ENCODE measurements at regions not wholly inside any gene's neighbourhood (a gene's known extent, or its start where the extent isn't known, plus 50 kb on each side); places are given as distances from the start of the nearest gene placed in this dataset.

DNA sequence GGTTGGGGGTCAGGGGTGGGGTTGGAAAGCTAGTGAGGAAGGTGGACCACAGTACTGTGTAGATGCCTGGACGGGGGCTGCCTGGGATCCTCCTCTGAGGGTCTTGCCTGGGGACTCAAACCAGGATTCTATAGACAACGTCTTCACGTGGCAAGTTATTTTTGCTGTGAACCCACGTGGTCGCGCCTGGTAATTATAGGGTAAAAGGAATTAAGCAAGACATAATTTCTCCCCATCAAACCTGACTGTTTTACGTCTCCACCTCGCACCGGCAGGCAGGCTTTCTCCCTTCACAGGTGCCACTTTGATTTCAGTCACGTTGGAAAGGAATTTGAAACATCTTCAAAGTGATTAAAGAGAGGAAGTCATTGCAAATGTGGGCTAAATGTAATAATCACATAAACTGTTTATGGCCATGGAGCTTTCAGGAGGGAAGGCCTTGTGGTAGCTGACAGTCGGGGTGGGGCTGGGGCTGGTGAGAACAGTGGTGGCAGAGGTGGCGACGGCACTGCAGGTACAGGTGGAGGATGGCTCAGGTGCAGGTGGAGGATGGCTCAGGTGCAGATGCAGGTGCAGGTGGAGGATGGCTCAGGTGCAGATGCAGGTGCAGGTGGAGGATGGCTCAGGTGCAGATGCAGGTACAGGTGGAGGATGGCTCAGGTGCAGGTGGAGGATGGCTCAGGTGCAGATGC, 197.1 kb upstream of the NLRP1 start:
- intact Hi-C loops (cut with micrococcal nuclease) = no loop called here
- H3K9me3 Mint-ChIP-seq = no peaks in the 10 kb centered on the region
- no peak overlapping the region for H3K4me3 Mint-ChIP-seq
- Histone ChIP-seq H3K36me3 (ENCODE audit: control insufficient read depth, insufficient read depth, low read length) (no peaks in the 10 kb centered on the region), H3K4me3 (ENCODE audit: low read length) (no peak overlapping the region), H3K27ac (ENCODE audit: low read length) (no peak overlapping the region), H3K9me3 (ENCODE audit: control insufficient read depth, insufficient read depth, low read length) (no peaks in the 10 kb centered on the region), H3K4me1 (ENCODE audit: control insufficient read depth, insufficient read depth, low read length) (no peaks in the 10 kb centered on the region), H3K27me3 (ENCODE audit: control insufficient read depth, insufficient read depth, low read length) (no peaks in the 10 kb centered on the region)
- no peaks in the 10 kb centered on the region for H3K4me1 Mint-ChIP-seq
- TF ChIP-seq, protein P1, sequence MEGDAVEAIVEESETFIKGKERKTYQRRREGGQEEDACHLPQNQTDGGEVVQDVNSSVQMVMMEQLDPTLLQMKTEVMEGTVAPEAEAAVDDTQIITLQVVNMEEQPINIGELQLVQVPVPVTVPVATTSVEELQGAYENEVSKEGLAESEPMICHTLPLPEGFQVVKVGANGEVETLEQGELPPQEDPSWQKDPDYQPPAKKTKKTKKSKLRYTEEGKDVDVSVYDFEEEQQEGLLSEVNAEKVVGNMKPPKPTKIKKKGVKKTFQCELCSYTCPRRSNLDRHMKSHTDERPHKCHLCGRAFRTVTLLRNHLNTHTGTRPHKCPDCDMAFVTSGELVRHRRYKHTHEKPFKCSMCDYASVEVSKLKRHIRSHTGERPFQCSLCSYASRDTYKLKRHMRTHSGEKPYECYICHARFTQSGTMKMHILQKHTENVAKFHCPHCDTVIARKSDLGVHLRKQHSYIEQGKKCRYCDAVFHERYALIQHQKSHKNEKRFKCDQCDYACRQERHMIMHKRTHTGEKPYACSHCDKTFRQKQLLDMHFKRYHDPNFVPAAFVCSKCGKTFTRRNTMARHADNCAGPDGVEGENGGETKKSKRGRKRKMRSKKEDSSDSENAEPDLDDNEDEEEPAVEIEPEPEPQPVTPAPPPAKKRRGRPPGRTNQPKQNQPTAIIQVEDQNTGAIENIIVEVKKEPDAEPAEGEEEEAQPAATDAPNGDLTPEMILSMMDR (IDR thresholded peaks at IDR 0.05) = no peak
- WGBS (ENCODE audit: insufficient coverage) = 69% methylated on average over 9 of the region's 13 CpGs
- DNase-seq (no peak), ATAC-seq (no peak)
- H3K27ac Mint-ChIP-seq = no peak overlapping the region
- H3K36me3 Mint-ChIP-seq = no peaks in the 10 kb centered on the region
- peaks cover 3 to 26% of the 10 kb centered on the region in 2 donors for H3K27me3 Mint-ChIP-seq (ENCODE audit: low read depth in 2 of 2)

DNA sequence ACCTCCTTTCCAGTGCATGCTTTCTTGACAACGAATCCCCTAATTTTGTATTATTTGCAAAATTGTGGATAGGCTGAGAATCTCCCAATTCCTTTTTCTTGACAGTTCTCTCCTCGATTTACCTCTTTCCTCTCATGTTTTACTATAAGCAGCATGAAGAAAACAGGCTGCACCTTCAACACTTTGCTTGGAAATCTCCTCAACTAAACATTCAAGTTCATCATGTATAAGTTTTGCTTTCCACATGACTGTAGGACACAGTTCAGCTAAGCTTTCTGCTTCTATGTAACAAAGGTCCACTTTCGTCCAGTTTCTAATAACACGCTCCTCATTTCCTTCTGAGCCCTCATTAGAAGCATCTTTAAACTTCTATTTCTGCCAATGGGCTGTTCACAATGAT, 199.0 kb upstream of the NLRP1 start:
- no peaks in the 10 kb centered on the region for H3K4me1 ChIP-seq (ENCODE audit: control insufficient read depth, insufficient read depth, low read length)
- Mint-ChIP-seq H3K36me3 (no peaks in the 10 kb centered on the region), H3K9me3 (no peaks in the 10 kb centered on the region), H3K27ac (no peak overlapping the region), H3K27me3 (ENCODE audit: low read depth in 2 of 2) (peaks cover 3 to 19% of the 10 kb centered on the region in 2 donors), H3K4me3 (no peak overlapping the region), H3K4me1 (no peaks in the 10 kb centered on the region)
- ATAC-seq = no peak
- TF ChIP-seq, protein P1 (IDR thresholded peaks at IDR 0.05) = no peak
- H3K9me3 ChIP-seq (ENCODE audit: control insufficient read depth, insufficient read depth, low read length) = no peaks in the 10 kb centered on the region
- H3K4me3 ChIP-seq (ENCODE audit: low read length) = no peak overlapping the region
- no peak for DNase-seq
- no peak overlapping the region for H3K27ac ChIP-seq (ENCODE audit: low read length)
- WGBS (ENCODE audit: insufficient coverage) = 54% methylated on average over 2 of the region's 4 CpGs
- intact Hi-C loops (cut with micrococcal nuclease) = no loop called here
- H3K36me3 ChIP-seq (ENCODE audit: control insufficient read depth, insufficient read depth, low read length) = no peaks in the 10 kb centered on the region
- H3K27me3 ChIP-seq (ENCODE audit: control insufficient read depth, insufficient read depth, low read length) = no peaks in the 10 kb centered on the region

DNA sequence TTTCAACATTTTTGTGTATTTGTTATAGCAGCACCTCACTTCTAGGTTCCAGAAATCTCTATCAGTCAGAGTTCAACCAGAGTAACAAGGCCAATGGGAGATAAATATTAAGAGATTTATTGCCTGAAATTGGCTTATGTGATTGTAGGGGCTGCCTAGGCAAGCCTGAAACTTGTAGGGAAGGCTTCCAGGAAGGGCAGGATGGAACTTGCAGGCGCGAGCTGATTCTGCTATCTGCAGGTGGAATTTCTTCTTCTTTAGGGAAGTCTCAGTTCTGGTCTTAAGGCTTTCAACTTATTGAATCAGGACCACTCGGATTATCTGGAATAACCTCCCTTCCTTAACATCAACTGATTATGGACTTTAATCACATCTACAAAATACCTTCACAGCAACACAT, 199.5 kb upstream of the NLRP1 start:
- H3K9me3 Mint-ChIP-seq = no peaks in the 10 kb centered on the region
- Histone ChIP-seq H3K36me3 (ENCODE audit: control insufficient read depth, insufficient read depth, low read length) (no peaks in the 10 kb centered on the region), H3K4me3 (ENCODE audit: low read length) (no peak overlapping the region), H3K9me3 (ENCODE audit: control insufficient read depth, insufficient read depth, low read length) (no peaks in the 10 kb centered on the region), H3K27me3 (ENCODE audit: control insufficient read depth, insufficient read depth, low read length) (no peaks in the 10 kb centered on the region), H3K4me1 (ENCODE audit: control insufficient read depth, insufficient read depth, low read length) (no peaks in the 10 kb centered on the region), H3K27ac (ENCODE audit: low read length) (no peak overlapping the region)
- no peak for ATAC-seq
- no peak overlapping the region for H3K4me3 Mint-ChIP-seq
- no peak overlapping the region for H3K27ac Mint-ChIP-seq
- intact Hi-C loops (cut with micrococcal nuclease) = no loop called here
- TF ChIP-seq, protein P1 (IDR thresholded peaks at IDR 0.05) = no peak
- WGBS (ENCODE audit: insufficient coverage) = 69% methylated on average over 3 of the region's 3 CpGs
- no peaks in the 10 kb centered on the region for H3K4me1 Mint-ChIP-seq
- peaks cover 3 to 22% of the 10 kb centered on the region in 2 donors for H3K27me3 Mint-ChIP-seq (ENCODE audit: low read depth in 2 of 2)
- DNase-seq = no peak
- no peaks in the 10 kb centered on the region for H3K36me3 Mint-ChIP-seq

DNA sequence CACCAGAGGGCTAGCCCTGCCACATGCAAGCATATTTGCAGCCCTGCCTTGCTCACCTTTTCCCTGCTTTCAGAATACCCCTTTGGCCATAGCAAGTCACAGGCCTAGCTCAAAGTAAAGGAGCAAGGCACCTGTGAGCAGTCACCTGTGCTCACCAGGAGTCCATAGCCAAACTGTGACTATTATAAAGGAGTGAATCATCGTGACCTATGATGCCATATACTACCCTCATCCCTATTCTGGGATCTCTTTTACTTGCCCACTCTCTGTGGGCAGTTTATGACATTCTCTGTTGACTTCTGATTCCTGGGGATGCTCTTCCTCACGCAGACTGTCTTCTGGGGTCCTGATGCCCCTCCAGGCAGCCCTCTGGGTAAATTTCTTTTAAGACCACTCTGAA, 200.5 kb upstream of the NLRP1 start:
- intact Hi-C loops (cut with micrococcal nuclease) = no loop called here
- DNase-seq = no peak
- no peaks in the 10 kb centered on the region for H3K36me3 ChIP-seq (ENCODE audit: control insufficient read depth, insufficient read depth, low read length)
- Mint-ChIP-seq H3K4me1 (no peaks in the 10 kb centered on the region), H3K27me3 (ENCODE audit: low read depth in 2 of 2) (peaks cover 3 to 28% of the 10 kb centered on the region in 2 donors), H3K4me3 (no peak overlapping the region), H3K27ac (no peak overlapping the region), H3K9me3 (no peaks in the 10 kb centered on the region), H3K36me3 (no peaks in the 10 kb centered on the region)
- H3K9me3 ChIP-seq (ENCODE audit: control insufficient read depth, insufficient read depth, low read length) = no peaks in the 10 kb centered on the region
- TF ChIP-seq, protein P1 (IDR thresholded peaks at IDR 0.05) = no peak
- no peaks in the 10 kb centered on the region for H3K27me3 ChIP-seq (ENCODE audit: control insufficient read depth, insufficient read depth, low read length)
- 71% methylated on average over 2 of the region's 2 CpGs for WGBS (ENCODE audit: insufficient coverage)
- H3K4me1 ChIP-seq (ENCODE audit: control insufficient read depth, insufficient read depth, low read length) = no peaks in the 10 kb centered on the region
- H3K27ac ChIP-seq (ENCODE audit: low read length) = no peak overlapping the region
- no peak overlapping the region for H3K4me3 ChIP-seq (ENCODE audit: low read length)
- no peak for ATAC-seq
